K562 (cell line): ENCODE measurements at regions not wholly inside any gene's neighbourhood (a gene's known extent, or its start where the extent isn't known, plus 50 kb on each side); places are given as distances from the start of the nearest gene placed in this dataset.
A peak's percentile ranks its signal among the peaks of the same experiment; 100 is the strongest.

Source experiments
- HDAC3 ChIP-seq: fragments of 450-650 bp; IDR thresholded peaks from 2 replicates; pipeline ENCODE4 v1.6.1; 2018; ENCODE audit warnings: borderline replicate concordance, mild to moderate bottlenecking, moderate library complexity; ENCODE audit not compliant: partially characterized antibody
- HNRNPH1 ChIP-seq: fragments of 200-400 bp; formaldehyde crosslinking; optimal IDR thresholded peaks from 2 replicates; pipeline ENCODE3; 2017; ENCODE audit warnings: low read depth, mild to moderate bottlenecking, low read length, moderate library complexity
- SNIP1 ChIP-seq: fragments of 450-650 bp; IDR thresholded peaks from 2 replicates; pipeline ENCODE4 v1.7.1; 2017; ENCODE audit warnings: low read depth, mild to moderate bottlenecking
- ZFX ChIP-seq: sonication (generic); formaldehyde crosslinking; IDR thresholded peaks from 2 replicates; pipeline ENCODE4 v1.8.0; 2022; ENCODE audit warnings: mild to moderate bottlenecking, missing genetic modification reagents, moderate library complexity
- ZNF133 ChIP-seq: fragments of 250-450 bp; sonication (Bioruptor Pico); IDR thresholded peaks from 2 replicates; pipeline ENCODE4 v1.4.0; 2020; ENCODE audit warnings: mild to moderate bottlenecking
- ZNF263 ChIP-seq: sonication (generic); formaldehyde crosslinking; IDR thresholded peaks from 2 replicates; pipeline ENCODE4 v1.8.0; 2022; ENCODE audit warnings: mild to moderate bottlenecking, missing genetic modification reagents, borderline replicate concordance
- TF ChIP-seq, protein P1 (sequence below): fragments of 200-600 bp; sonication (generic); IDR thresholded peaks from one replicate; pipeline ENCODE4 v1.6.1; 2012; ENCODE audit warnings: mild to moderate bottlenecking, low read depth, low read length, inconsistent platforms
- TF ChIP-seq, protein P2 (sequence below): sonication (generic); formaldehyde crosslinking; IDR thresholded peaks from 2 replicates; pipeline ENCODE4 v1.8.0; 2022; ENCODE audit warnings: missing genetic modification reagents, mild to moderate bottlenecking, borderline replicate concordance
- TF ChIP-seq, protein P3 (sequence below): fragments of 450-650 bp; IDR thresholded peaks from 2 replicates; pipeline ENCODE4 v1.6.1; 2016; ENCODE audit warnings: antibody characterized with exemption
- TF ChIP-seq, protein P4 (sequence below), 2 experiments: fragments of 450-650 bp in 1 of 2; sonication (generic) in 1 of 2; formaldehyde crosslinking; conservative IDR thresholded peaks; 2 replicates each; pipeline versions ENCODE4 v1.4.0 to v1.8.1; 2020 to 2022; ENCODE audit warnings: mild to moderate bottlenecking in 1 of 2, missing genetic modification reagents in 1 of 2

DNA sequence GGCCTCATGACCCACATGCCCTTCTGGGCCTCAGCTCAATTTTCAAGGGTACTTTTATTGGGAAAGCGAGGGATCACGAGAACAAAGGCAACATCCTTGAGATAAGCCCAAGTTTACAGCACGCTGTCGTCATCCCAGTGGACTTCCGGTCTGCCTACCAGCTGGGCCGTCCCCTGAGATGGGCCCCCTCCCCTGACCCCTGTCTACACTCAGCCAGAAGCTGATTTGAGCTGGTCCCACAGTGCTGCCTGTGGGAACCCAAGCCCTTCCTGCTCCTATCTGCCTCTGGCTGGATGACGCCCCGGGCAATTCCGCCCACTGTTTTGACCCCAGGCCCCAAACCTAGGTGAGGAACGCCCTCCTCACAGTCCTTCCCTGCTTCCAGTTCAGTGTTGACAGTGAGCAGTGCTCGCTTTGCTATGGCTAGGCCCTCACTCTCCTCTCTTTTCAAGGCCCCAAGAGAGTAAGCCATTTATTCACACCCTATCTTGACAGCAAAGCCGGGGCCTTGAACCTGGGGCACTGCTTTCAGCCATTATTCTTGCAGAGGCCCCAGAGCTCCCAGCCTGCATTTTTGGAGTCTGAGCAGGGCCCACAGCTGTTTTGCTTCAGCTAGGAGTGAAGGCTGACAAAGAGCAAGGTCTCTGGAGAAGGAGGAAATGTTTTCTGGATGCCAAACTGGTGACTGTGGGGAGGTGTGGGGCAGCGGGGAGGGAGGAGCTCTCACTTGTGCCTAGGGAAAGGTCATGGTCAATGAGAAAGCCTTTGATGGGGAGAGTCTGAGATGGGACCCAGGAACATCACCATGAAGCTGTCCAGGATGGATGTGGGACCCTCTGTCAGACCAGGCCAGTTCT, 164.6 kb upstream of the BCOR start (continued):
- TF ChIP-seq, protein P1, sequence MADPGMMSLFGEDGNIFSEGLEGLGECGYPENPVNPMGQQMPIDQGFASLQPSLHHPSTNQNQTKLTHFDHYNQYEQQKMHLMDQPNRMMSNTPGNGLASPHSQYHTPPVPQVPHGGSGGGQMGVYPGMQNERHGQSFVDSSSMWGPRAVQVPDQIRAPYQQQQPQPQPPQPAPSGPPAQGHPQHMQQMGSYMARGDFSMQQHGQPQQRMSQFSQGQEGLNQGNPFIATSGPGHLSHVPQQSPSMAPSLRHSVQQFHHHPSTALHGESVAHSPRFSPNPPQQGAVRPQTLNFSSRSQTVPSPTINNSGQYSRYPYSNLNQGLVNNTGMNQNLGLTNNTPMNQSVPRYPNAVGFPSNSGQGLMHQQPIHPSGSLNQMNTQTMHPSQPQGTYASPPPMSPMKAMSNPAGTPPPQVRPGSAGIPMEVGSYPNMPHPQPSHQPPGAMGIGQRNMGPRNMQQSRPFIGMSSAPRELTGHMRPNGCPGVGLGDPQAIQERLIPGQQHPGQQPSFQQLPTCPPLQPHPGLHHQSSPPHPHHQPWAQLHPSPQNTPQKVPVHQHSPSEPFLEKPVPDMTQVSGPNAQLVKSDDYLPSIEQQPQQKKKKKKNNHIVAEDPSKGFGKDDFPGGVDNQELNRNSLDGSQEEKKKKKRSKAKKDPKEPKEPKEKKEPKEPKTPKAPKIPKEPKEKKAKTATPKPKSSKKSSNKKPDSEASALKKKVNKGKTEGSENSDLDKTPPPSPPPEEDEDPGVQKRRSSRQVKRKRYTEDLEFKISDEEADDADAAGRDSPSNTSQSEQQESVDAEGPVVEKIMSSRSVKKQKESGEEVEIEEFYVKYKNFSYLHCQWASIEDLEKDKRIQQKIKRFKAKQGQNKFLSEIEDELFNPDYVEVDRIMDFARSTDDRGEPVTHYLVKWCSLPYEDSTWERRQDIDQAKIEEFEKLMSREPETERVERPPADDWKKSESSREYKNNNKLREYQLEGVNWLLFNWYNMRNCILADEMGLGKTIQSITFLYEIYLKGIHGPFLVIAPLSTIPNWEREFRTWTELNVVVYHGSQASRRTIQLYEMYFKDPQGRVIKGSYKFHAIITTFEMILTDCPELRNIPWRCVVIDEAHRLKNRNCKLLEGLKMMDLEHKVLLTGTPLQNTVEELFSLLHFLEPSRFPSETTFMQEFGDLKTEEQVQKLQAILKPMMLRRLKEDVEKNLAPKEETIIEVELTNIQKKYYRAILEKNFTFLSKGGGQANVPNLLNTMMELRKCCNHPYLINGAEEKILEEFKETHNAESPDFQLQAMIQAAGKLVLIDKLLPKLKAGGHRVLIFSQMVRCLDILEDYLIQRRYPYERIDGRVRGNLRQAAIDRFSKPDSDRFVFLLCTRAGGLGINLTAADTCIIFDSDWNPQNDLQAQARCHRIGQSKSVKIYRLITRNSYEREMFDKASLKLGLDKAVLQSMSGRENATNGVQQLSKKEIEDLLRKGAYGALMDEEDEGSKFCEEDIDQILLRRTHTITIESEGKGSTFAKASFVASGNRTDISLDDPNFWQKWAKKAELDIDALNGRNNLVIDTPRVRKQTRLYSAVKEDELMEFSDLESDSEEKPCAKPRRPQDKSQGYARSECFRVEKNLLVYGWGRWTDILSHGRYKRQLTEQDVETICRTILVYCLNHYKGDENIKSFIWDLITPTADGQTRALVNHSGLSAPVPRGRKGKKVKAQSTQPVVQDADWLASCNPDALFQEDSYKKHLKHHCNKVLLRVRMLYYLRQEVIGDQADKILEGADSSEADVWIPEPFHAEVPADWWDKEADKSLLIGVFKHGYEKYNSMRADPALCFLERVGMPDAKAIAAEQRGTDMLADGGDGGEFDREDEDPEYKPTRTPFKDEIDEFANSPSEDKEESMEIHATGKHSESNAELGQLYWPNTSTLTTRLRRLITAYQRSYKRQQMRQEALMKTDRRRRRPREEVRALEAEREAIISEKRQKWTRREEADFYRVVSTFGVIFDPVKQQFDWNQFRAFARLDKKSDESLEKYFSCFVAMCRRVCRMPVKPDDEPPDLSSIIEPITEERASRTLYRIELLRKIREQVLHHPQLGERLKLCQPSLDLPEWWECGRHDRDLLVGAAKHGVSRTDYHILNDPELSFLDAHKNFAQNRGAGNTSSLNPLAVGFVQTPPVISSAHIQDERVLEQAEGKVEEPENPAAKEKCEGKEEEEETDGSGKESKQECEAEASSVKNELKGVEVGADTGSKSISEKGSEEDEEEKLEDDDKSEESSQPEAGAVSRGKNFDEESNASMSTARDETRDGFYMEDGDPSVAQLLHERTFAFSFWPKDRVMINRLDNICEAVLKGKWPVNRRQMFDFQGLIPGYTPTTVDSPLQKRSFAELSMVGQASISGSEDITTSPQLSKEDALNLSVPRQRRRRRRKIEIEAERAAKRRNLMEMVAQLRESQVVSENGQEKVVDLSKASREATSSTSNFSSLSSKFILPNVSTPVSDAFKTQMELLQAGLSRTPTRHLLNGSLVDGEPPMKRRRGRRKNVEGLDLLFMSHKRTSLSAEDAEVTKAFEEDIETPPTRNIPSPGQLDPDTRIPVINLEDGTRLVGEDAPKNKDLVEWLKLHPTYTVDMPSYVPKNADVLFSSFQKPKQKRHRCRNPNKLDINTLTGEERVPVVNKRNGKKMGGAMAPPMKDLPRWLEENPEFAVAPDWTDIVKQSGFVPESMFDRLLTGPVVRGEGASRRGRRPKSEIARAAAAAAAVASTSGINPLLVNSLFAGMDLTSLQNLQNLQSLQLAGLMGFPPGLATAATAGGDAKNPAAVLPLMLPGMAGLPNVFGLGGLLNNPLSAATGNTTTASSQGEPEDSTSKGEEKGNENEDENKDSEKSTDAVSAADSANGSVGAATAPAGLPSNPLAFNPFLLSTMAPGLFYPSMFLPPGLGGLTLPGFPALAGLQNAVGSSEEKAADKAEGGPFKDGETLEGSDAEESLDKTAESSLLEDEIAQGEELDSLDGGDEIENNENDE, result no peak
- TF ChIP-seq ZFX (CRISPR knock-in tag), result peak; percentile 45; the same call in 1 of the 2 replicates
- no peak for TF ChIP-seq HNRNPH1
- no peak for TF ChIP-seq SNIP1
- TF ChIP-seq, protein P2, sequence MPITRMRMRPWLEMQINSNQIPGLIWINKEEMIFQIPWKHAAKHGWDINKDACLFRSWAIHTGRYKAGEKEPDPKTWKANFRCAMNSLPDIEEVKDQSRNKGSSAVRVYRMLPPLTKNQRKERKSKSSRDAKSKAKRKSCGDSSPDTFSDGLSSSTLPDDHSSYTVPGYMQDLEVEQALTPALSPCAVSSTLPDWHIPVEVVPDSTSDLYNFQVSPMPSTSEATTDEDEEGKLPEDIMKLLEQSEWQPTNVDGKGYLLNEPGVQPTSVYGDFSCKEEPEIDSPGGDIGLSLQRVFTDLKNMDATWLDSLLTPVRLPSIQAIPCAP (CRISPR knock-in tag), result no peak
- TF ChIP-seq HDAC3, result no peak
- TF ChIP-seq, protein P3, sequence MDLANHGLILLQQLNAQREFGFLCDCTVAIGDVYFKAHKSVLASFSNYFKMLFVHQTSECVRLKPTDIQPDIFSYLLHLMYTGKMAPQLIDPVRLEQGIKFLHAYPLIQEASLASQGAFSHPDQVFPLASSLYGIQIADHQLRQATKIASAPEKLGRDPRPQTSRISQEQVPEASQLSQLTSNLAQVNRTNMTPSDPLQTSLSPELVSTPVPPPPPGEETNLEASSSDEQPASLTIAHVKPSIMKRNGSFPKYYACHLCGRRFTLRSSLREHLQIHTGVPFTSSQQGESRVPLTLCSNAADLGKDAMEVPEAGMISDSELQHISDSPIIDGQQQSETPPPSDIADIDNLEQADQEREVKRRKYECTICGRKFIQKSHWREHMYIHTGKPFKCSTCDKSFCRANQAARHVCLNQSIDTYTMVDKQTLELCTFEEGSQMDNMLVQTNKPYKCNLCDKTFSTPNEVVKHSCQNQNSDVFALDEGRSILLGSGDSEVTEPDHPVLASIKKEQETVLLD, result no peak
- TF ChIP-seq, protein P4, sequence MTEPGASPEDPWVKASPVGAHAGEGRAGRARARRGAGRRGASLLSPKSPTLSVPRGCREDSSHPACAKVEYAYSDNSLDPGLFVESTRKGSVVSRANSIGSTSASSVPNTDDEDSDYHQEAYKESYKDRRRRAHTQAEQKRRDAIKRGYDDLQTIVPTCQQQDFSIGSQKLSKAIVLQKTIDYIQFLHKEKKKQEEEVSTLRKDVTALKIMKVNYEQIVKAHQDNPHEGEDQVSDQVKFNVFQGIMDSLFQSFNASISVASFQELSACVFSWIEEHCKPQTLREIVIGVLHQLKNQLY (CRISPR knock-in tag; conservative IDR thresholded peaks at IDR 0.05), result no peak
- no peak for TF ChIP-seq ZNF133 (CRISPR knock-in tag)
- no peak for TF ChIP-seq ZNF263 (CRISPR knock-in tag)
